Adrenal gland (tissue), 5 donors: ENCODE measurements at regions not wholly inside any gene's neighbourhood (a gene's known extent, or its start where the extent isn't known, plus 50 kb on each side); places are given as distances from the start of the nearest gene placed in this dataset.

Experiments used
- CTCF ChIP-seq, 6 experiments: fragments of 450-650 bp in 4 of 6; fragments of 200-600 bp in 2 of 6; sonication (generic) in 1 of 6; IDR thresholded peaks; 1 replicate in 5 of 6; 2 replicates in 1 of 6; pipeline versions ENCODE4 v1.5.1 to v1.8.0; 2016 to 2021; ENCODE audit warnings: antibody characterized with exemption in 6 of 6, mild to moderate bottlenecking in 2 of 6, moderate library complexity in 1 of 6
- POLR2A ChIP-seq, 2 donors: fragments of 450-650 bp; IDR thresholded peaks; one replicate each; pipeline ENCODE4 v1.6.1; 2017; ENCODE audit warnings: antibody characterized with exemption in 2 of 2, mild to moderate bottlenecking in 2 of 2, moderate library complexity in 1 of 2
- donor health status: DM: no; HTN: no; CAD: no.

GRCh38 chr5:98470747-98471146 is 302.7 kb upstream of the RGMB start:
- no peak for TF ChIP-seq CTCF (IDR thresholded peaks at IDR 0.05)
- no peak for TF ChIP-seq POLR2A (IDR thresholded peaks at IDR 0.05)
